Right ventricle myocardium inferior (tissue), 1 donor: ENCODE measurements at regions not wholly inside any gene's neighbourhood (a gene's known extent, or its start where the extent isn't known, plus 50 kb on each side); places are given as distances from the start of the nearest gene placed in this dataset.
"Not testable (repeated sequence)": the region's sequence is repeated elsewhere in the genome, so short reads cannot be mapped to it uniquely, and the experiment has no call there.

Source experiments
- ATAC-seq: fragments of 200-7000 bp; cut with Tn5 transposase; one replicate; pipeline ENCODE4 v1.9.1; 2020; ENCODE audit warnings: mild to moderate bottlenecking, moderate library complexity
- DNase-seq: peaks from one replicate; pipeline ENCODE4 v3.0.0; 2021; ENCODE audit errors: missing footprints
- intact Hi-C: fragments of 100-400 bp; cut with DNase I; formaldehyde crosslinking; loops from one replicate; pipeline ENCODE4 v1.11.0; 2022
- donor health status: DM: no; HTN: yes; CAD: no; lungs with severe emphysema.

- intact Hi-C loops, DNase-seq: not testable (repeated sequence)
- peak; percentile 11 for ATAC-seq
Measured at GRCh38 chr16:29334776-29335548, 71.5 kb downstream of the NPIPB11 start.

DNA sequence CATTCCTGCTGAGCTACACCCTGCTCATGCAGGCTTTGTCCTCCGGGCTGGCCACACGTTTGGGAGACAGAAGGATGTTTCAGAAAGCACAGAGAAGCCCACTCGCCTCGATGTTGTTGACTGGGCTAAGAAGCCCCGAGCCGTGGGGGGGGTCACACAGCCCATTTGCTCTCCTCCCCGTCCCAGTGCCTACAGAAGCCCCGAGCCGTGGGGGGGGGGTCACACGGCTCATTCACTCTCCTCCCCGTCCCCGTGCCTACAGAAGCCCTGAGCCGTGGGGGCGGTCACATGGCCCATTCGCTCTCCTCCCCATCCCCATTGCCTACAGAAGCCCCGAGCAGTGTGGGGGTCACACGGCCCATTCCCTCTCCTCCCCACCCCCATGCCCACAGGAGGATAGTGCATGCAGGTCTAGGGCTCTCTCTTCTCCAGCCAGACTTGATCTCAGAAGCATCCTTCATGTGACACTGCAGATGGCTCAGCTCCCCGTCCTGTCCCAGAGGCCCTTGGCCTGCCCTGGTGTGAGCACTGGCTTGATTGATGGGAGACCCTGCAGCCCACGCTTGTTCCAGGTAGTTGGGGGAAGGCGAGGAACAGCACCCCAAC lies 72.9 kb downstream of the NPIPB11 start:
- intact Hi-C loops, DNase-seq, ATAC-seq: not testable (repeated sequence)

GRCh38 chr16:29330623-29331022 lies 75.9 kb downstream of the NPIPB11 start:
- DNase-seq, ATAC-seq, intact Hi-C loops: not testable (repeated sequence)

- DNase-seq, intact Hi-C loops, ATAC-seq: not testable (repeated sequence)
Measured at GRCh38 chr16:29328528-29328927, 78.0 kb downstream of the NPIPB11 start.

GRCh38 chr16:29327631-29328408 lies 78.7 kb downstream of the NPIPB11 start:
- intact Hi-C loops, DNase-seq, ATAC-seq: not testable (repeated sequence)

GRCh38 chr16:29326164-29327125 lies 80.1 kb downstream of the NPIPB11 start:
- intact Hi-C loops, DNase-seq, ATAC-seq: not testable (repeated sequence)

DNA sequence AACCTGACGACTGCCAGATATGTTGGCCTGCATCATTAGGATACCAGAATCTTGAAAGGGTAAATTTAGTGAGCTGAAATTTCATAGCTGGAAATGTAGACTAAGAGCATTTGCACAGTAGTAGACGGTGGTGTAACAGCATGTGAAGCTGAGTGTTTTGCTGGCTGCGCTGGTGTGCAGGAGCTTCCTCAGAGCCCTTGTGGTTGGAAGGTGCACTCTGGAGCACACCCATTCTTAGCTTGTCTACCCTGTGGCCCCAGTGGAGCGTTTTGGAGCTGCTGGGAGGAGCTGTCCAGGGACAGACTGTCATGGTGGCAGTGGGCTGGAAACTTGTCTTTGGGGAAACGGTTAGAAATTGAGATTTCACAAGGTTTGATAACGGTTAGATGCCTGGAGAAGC lies 82.8 kb downstream of the NPIPB11 start:
- ATAC-seq, intact Hi-C loops: not testable (repeated sequence)

DNA sequence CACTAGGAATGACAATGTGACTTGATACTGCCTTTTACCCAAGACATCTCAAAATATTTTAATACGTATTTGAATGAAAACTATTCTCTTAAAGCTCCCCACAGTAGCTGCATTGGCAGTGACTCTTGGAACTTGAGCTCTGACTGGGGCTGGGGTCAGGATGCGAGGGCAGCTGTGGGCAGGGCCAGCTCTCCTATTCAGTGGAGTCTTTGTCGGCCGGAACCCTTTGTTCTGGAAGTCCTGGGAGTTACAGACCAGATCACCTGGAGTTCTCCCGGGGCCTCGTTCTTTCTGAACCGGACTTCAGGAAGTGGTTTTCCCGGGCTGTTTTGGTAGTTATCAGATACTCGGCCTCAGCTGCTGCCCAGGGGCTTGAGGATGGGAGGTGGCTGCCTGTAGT lies 84.9 kb downstream of the NPIPB11 start:
- DNase-seq (no peak), ATAC-seq (no peak)
- intact Hi-C loops, result no loop called here

More for the DNA sequence above, 82.8 kb downstream of the NPIPB11 start:
- DNase-seq, result not testable (repeated sequence)

DNA sequence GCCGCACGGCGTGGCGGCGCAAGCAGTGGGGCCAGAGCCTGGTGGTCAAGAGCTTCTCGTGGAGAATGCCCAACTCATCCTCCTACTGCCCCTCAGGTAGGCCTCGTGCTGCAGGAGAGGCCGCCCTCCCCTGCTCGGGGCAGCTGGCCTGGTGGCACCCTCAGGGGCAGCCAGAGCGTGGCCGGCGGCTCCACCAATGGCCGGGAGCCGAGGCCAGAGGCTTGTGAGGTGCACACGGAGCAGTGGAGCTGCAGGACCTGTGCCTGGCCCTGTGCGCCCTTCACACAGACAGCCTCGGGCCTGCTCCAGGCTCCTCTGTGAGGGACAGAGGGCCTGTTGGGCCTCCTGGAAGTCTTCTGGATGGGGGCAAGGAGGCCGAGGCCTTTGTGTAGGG lies 85.5 kb downstream of the NPIPB11 start:
- intact Hi-C loops, result no loop called here
- no peak for ATAC-seq
- no peak for DNase-seq

- intact Hi-C loops, result no loop called here
- ATAC-seq, result no peak
Measured at GRCh38 chr16:29320274-29320999, 86.1 kb downstream of the NPIPB11 start.

DNA sequence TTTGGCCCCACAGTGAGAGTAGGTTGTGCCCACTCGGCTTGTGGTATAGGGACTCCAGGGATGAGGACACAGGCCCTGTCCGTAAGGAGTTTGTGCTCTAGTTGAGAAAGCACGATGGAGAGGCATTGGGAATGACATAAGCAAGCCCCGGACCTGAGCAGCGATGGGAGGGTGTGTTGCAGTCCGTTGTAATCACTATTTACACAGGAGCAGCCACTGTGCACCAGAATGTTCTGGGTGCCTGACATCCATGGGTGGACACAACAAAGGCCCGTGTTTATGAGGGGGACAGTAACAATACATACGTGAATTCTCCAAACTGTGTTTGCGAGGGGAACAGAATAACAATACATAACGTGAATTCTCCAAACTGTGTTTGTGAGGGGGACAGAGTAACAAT lies 86.8 kb downstream of the NPIPB11 start:
- DNase-seq (no peak), ATAC-seq (no peak)
- intact Hi-C loops, result no loop called here

More at GRCh38 chr16:29320274-29320999, 86.1 kb downstream of the NPIPB11 start:
- DNase-seq, result no peak

DNA sequence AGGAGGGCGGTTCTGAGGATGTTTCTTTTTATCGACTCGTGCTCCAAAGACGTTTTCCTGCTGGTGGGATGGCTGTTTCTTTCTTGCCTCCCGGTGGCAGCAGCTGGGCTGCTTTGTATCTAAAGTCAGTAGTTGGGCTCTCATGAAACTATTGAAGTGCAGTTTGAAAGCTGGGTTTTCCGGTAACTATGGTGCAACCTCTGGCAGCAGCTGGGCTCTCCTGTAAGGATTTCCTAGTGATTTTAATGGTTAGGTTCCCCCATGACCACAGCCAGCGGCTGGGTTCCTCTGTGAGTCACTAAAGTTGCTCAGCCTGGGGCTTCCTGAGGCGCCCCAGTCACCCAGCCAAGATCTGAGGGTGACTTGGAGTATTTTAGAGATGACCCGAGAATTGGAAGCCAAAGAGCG lies 87.9 kb downstream of the NPIPB11 start:
- ATAC-seq, result peak; percentile 68
- DNase-seq, intact Hi-C loops: not testable (repeated sequence)

- no peak for DNase-seq
- ATAC-seq, result no peak
- intact Hi-C loops, result no loop called here
Measured at GRCh38 chr16:29318037-29318436, 88.5 kb downstream of the NPIPB11 start.

- intact Hi-C loops, result no loop called here
- ATAC-seq (no peak), DNase-seq (no peak)
Measured at GRCh38 chr16:29317269-29317668, 89.2 kb downstream of the NPIPB11 start.

GRCh38 chr16:29316761-29317183 lies 89.7 kb downstream of the NPIPB11 start:
- no peak for DNase-seq
- intact Hi-C loops, result no loop called here

DNA sequence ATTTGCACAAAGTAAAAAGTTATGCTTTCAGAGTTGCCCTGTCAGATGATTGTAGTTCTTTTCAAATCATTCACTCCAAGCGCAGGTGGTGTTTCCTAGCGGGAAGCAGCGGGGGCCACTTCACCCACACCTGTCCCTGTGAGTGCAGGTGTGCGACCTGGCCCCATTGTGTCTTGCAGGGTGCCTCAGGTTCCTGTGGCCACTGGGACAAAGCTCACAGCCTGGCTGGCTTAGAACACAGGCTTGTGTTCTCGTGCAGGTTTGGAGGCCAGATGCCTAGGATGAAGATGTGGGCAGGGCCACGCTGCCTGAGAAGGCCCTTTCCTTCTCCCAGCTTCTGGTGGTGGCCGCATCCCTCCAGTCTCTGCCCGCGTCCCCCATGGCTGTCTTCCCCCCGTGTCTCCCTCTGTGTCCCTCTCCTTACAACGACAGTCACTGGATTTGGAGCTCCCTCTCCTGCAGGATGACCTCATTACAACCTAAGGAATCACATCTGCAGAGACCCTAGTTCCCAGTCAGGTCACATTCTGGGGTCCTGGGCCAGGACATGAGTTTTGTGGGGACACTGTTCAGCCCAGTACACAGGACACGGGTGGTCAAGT lies 90.5 kb downstream of the NPIPB11 start:
- DNase-seq (no peak), ATAC-seq (no peak)
- intact Hi-C loops, result no loop called here

More at GRCh38 chr16:29316761-29317183, 89.7 kb downstream of the NPIPB11 start:
- no peak for ATAC-seq

DNA sequence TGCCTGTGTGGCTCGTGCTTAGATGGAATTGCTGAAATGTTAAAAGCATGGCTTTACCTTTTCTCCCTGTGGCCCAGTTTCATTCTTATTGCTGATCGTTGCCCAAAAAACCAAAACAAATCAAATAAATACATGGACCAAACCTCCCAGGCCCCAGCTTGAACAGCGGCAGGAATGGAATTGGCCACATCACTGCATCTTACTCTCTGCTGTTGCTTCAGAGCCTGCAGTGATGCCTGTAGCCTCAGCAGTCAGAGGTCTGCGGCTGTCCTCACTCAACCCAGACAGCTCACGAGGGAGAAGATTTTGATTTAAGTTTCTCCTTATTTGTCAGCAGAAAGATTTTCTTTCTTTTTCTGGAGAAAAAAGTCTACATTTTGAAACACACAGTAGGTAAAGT lies 91.5 kb downstream of the NPIPB11 start:
- ATAC-seq, result no peak
- peak; percentile 45 for DNase-seq

More for the DNA sequence above, 91.5 kb downstream of the NPIPB11 start:
- intact Hi-C loops, result no loop called here
